NCI-H2029 (cell line): ENCODE measurements at regions not wholly inside any gene's neighbourhood (a gene's known extent, or its start where the extent isn't known, plus 50 kb on each side); places are given as distances from the start of the nearest gene placed in this dataset.
"Not testable (repeated sequence)": the region's sequence is repeated elsewhere in the genome, so short reads cannot be mapped to it uniquely, and the experiment has no call there.

Experiments used
- DNase-seq: peaks from one replicate; lab custom pipeline; 2025; lab: John Stamatoyannopoulos, UW

DNA sequence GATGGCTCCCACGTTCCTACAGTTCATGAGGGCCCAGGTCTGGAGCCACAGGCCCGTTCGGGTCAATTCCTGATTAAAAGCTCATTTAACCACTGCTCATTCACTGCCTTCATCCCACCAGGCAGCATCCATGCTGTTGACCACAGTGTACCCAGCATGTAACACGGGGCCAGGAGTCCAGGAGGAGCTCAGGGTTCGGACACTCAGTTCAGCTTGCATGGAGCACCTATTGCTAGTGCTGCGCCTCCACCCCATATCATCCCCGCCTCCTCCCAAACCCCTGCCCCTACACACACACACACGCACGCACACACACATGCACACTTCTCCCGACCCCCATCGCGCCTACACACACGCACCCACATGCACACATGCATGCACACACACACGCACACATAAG, 72.9 kb upstream of the SNTG2 start:
- DNase-seq = no peak

DNA sequence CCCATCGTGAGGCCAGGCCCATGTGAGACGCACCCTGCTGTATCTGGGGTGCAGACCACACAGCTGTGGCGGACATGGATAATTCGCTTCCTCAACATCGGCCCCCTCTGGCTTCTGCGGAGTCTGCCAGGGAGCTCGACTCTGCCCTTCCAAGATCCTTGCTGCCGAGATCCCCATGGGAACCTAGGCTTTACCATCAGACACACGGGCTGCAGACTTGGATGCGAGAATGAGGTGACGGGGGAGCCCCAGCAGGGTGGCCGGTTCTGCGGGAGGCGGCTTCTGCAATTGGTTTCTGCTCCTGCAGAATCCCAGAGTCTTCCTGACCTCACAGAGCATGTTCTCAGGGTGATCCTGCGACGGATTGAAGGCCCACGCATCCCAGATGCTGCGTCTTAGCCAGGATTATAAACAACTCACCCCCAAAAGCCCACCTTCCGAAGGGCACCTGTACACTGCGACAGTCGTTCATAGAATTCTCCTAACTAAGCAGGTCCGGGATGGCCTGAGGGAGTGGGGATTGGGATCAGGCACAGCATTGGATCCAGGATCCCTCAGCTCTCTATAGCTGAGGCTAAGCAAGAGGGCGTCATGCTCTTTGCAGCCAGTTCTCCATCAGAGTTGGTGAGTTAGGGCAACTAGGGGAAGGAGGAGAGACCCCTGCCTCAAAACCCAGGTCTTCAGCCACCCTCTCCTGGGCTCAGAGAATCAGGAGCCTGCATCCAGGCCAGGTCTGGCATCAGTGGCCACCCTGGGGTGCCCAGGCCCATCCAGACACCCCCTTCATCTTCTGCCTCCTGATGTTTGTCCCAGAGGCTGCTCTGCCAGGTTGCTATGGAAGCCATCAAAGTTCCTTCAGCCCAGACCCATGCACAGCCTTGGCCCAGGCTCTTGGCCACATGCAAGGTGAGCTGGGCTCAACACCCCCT, 74.7 kb upstream of the SNTG2 start:
- DNase-seq = no peak

- no peak for DNase-seq
These were observed 76.7 kb upstream of the SNTG2 start for GRCh38 chr2:873651-874580.

- DNase-seq = no peak
These were observed 77.6 kb upstream of the SNTG2 start for GRCh38 chr2:873027-873426.

- DNase-seq = no peak
These were observed 78.5 kb upstream of the SNTG2 start for GRCh38 chr2:871926-872680.

DNA sequence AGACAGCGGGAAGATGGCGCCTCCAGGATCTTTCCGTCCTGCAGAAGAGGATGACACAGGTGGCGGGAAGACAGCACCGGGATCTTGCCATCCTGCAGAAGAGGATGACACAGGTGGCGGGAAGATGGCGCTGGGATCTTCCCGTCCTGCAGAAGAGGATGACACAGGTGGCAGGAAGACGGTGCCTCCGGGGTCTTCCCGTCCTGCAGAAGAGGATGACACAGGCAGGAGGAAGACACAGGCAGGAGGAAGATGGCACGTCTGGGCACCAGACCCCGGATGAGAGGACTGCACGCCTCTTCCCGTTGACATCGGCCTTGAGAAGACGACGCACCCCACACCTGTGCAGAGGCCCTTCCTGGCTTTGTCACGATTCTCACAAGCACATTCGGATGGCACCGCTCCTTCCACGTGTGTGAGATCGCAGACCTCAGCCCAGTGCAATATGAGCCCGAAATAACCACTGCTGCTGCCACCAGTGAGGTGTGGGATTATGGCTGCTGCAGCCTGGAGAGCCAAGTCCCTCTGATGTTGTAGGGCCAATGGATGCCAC, 79.4 kb upstream of the SNTG2 start:
- no peak for DNase-seq

DNA sequence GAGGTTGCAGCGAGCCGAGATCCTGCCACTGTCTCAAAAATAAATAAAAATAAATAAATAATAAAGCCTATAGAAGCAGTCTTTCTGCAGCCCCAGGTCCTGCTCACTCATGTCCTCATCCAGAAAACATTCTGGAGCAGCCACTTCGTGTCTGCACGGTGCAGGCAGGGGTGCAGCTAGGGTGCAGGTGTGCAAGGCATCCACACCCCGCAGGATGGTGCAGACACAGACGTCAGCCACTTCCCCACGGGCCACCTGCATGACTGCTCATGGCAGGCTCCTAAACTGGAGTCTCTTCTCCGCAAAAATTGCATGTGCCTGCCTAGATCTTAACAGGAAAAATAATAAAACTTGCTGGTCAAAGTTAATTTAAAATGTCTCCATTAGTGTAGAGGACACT, 80.2 kb upstream of the SNTG2 start:
- DNase-seq = no peak

DNA sequence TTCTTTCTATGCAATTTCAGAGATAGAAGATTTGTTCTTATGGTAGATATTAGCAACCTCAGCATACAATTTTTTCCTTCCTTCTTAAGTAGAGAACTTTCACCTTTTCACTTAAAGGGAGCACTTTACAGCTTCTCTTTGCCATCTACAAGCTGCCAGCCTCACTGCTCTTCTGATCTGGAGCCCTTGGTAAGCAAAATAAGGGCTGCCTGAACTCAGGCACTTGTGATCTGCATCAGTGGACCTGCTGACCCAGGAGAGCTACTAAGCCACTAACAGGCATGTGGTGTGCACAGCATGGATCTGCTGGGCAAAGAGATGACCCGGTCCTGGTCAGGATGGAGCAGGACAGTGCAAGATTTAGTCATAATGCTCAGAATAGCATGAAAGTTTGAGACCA, 80.8 kb upstream of the SNTG2 start:
- DNase-seq = no peak

- no peak for DNase-seq
These were observed 81.2 kb upstream of the SNTG2 start for GRCh38 chr2:869357-869871.

- DNase-seq = not testable (repeated sequence)
These were observed 81.8 kb upstream of the SNTG2 start for GRCh38 chr2:868857-869256.

DNA sequence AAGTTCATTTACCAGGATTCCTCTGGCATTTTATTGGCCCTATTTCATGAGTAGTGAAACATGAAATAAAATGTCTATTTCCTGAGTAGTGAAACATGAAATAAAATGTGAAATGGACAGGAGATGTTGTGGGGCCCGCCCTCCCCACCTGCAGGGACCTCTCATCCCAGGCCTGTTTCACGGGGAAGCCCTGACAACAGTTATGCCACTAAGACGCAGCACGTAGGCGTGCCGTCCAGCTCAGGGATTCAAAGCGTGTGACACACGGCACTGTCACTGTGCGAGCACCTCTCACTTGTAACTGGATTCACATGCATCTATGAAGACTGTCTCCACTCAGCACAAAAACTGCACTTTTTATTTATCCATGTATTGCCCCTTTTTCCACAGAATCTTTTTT, 83.4 kb upstream of the SNTG2 start:
- DNase-seq = no peak

DNA sequence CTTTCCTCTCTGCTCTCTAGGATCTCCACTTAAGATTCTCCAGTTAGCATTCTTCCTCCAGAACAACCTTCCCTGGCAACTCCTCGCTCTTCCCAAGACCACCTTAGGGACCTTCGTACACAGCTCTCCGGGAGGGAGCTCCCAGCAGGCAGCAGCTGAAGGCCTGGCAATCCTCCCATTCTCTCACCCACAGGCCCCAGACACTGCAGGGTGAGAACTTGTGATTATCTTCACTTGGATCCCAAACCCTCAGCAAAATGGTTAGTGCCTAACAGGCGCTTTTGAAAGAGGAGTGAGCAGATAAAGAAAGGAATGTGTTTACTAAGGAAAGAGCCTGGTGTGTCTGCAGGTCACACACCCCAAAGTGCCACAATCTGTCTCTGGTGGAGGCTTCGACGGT, 83.8 kb upstream of the SNTG2 start:
- no peak for DNase-seq

DNA sequence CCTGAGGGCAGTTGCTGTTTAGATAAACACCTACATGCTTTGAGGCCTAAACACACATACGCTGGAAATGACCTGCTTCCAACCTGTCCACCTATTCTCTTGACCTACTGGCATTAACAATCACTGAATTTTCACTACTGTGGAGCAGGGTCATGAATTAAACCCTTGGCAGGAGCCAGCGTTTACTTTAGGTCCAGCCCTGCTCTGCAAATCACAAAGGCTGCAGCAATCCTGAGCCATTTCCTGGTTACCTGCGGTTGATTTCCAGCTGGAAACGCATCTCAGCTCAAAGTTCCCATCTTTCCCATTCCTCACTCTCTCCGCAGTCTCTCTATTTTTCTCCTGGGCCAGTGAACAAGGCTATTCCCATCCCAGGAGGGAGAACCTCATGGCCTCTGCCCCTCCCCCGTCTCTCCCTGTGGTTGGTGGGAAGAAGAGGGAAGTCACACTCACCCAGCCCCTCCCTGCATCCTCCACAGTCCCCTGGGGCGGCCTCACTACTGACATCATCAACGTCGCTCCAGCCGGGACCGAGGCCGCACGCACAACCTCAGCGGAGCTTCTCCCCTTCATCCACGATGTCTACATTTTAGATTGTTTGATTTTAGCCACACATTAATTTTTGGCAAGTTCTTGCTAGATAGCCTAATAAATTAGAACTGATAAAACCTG, 84.5 kb upstream of the SNTG2 start:
- DNase-seq = no peak

GRCh38 chr2:864501-865106, 86.0 kb upstream of the SNTG2 start:
- DNase-seq = no peak

GRCh38 chr2:863732-864450, 86.8 kb upstream of the SNTG2 start:
- no peak for DNase-seq

GRCh38 chr2:862731-863466, 87.8 kb upstream of the SNTG2 start:
- no peak for DNase-seq

GRCh38 chr2:862355-862687, 88.3 kb upstream of the SNTG2 start:
- DNase-seq = no peak

DNA sequence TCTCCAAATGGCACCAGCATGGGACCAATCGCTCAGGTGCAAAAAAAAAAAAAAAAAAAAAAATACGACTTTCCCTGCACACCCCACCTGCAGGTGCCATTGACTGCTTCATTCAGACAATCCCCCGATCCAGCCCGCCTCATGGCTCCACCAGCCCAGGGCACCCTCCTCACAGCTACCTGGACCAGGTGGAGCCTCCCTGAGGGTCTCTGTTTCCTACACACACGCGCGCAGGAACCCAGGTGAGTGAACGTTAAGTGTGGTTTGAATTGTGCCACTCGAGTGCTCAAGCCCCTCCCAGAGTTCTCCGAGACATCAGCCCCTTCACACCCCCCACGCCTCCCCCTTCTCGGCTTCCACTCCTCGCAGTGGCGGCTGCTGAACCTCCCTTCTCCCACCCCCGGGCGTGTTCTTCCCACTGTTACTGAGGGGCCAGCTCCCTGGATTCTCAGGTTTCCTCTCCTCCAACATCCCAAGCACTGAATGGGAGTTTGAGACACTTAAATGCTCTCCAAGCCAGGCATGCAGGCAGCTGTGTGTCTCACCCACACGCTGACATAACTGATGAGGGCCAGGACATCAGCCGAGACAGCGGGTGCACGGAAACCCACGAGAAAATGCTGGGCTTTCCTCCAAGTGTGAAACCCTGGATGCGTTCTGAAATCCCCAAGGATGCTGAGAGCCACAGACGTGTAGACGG, 88.8 kb upstream of the SNTG2 start:
- DNase-seq = no peak
